GM10248 (cell line): ENCODE measurements at regions not wholly inside any gene's neighbourhood (a gene's known extent, or its start where the extent isn't known, plus 50 kb on each side); places are given as distances from the start of the nearest gene placed in this dataset.

Source experiments
- CTCF ChIA-PET: fragments of 300-600 bp; sonication (Branson Sonifier 250); formaldehyde crosslinking; extraction: SDS; loops from one replicate; lab custom pipeline; 2021; ENCODE audit warnings: antibody characterized with exemption; lab: Yijun Ruan, JAX
- POLR2A ChIA-PET: fragments of 350-650 bp; sonication (Branson Sonifier 250); formaldehyde crosslinking; extraction: SDS; loops from one replicate; lab custom pipeline; 2020; ENCODE audit warnings: antibody characterized with exemption; lab: Yijun Ruan, JAX
- DNase-seq: peaks from one replicate; pipeline ENCODE4 v3.0.0; 2012; ENCODE audit errors: extremely low spot score
- CTCF ChIP-seq: IDR thresholded peaks from 2 replicates; pipeline ENCODE4 v1.5.1; 2012; ENCODE audit warnings: mild to moderate bottlenecking, low read depth; ENCODE audit errors: extremely low read depth, missing control alignments, control extremely low read depth

GRCh38 chr12:62129291-62129690, 130.9 kb upstream of the USP15 start:
- ChIA-PET CTCF (no interaction called here), POLR2A (no interaction called here)
- no peak for DNase-seq
- no peak for TF ChIP-seq CTCF

- no peak for DNase-seq
- ChIA-PET CTCF (interaction anchor here (0.7 to 1.5 kb wide), 3 partner anchors 10 to 80 kb away, joined by 3 to 4 read pairs (median 4); no protein-coding TSS in a partner anchor), POLR2A (no interaction called here)
- no peak for TF ChIP-seq CTCF
Measured at GRCh38 chr12:62130402-62130801, 129.8 kb upstream of the USP15 start.

GRCh38 chr12:62130834-62131552, 129.2 kb upstream of the USP15 start:
- POLR2A ChIA-PET, result no interaction called here
- CTCF ChIA-PET, result interaction anchor here (0.7 to 1.5 kb wide), 3 partner anchors 10 to 79 kb away, joined by 3 to 4 read pairs (median 4); no protein-coding TSS in a partner anchor
- no peak for DNase-seq

GRCh38 chr12:62133440-62133839, 126.8 kb upstream of the USP15 start:
- TF ChIP-seq CTCF, result no peak
- ChIA-PET CTCF (interaction anchor here (1.4 kb wide), 1 partner anchor 11 kb away, joined by 3 read pairs; no protein-coding TSS in a partner anchor), POLR2A (no interaction called here)
- DNase-seq, result no peak

More at GRCh38 chr12:62130834-62131552, 129.2 kb upstream of the USP15 start:
- TF ChIP-seq CTCF, result no peak

- POLR2A ChIA-PET, result no interaction called here
- CTCF ChIA-PET, result interaction anchor here (2.3 to 3.2 kb wide), 2 partner anchors 10 to 12 kb away, joined by 10 to 14 read pairs; no protein-coding TSS in a partner anchor
Measured at GRCh38 chr12:62135553-62136200, 124.5 kb upstream of the USP15 start.

More at GRCh38 chr12:62135553-62136200, 124.5 kb upstream of the USP15 start:
- no peak for DNase-seq
- TF ChIP-seq CTCF, result no peak
